ENCODE measurements at regions not wholly inside any gene's neighbourhood (a gene's known extent, or its start where the extent isn't known, plus 50 kb on each side); places are given as distances from the start of the nearest gene placed in this dataset.

DNA sequence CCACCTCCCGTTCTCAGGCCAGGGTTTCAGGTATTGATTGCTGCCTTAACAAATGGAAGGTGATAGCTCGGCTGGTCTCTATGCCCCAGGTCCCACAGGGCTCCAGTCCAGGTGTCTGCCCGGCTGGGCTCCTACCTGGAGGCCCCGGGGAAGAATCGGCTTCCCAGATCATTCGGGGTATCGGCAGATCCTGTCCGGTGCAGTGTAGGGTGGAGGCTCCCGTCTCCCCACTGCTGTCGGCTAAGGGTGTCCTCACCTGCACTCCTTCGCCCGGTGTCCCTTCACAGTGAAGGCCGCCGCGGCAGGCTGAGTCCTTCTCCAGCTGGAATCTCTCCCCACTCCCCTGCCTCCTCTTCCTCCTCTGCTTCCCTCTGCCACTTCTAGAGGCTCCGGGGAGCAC, 573.9 kb upstream of the SALL3 start:
- TF ChIP-seq POLR2A (IDR thresholded peaks at IDR 0.05; ENCODE audit: low read depth, low read length) (no peak), POLR2AphosphoS5 (IDR thresholded peaks at IDR 0.05; ENCODE audit: low read depth, low read length) (no peak)

All from GM12892 (cell line).